ENCODE measurements at regions not wholly inside any gene's neighbourhood (a gene's known extent, or its start where the extent isn't known, plus 50 kb on each side); places are given as distances from the start of the nearest gene placed in this dataset.

DNA sequence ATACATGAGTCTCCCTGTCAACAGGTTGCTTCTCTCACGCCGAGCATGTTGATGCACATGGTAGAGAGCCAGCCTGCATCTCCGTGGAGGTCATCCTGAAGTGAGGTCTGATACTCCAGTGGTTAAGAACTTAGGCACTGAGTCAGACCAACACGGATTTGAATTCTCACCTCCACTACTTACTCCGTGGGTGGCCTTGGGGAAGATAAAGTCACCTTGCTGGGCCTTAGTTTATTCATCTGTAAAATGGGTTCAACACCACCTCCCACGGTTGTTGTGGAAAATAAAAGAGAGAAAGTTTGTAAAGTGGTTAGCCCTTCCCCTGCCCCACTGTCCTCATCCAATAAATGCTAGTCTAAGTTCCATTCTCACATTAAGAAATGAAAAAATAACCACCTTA lies 408.9 kb downstream of the MED13L start:
- no peak for TF ChIP-seq EZH2 (IDR thresholded peaks at IDR 0.05)
- TF ChIP-seq, protein P1, sequence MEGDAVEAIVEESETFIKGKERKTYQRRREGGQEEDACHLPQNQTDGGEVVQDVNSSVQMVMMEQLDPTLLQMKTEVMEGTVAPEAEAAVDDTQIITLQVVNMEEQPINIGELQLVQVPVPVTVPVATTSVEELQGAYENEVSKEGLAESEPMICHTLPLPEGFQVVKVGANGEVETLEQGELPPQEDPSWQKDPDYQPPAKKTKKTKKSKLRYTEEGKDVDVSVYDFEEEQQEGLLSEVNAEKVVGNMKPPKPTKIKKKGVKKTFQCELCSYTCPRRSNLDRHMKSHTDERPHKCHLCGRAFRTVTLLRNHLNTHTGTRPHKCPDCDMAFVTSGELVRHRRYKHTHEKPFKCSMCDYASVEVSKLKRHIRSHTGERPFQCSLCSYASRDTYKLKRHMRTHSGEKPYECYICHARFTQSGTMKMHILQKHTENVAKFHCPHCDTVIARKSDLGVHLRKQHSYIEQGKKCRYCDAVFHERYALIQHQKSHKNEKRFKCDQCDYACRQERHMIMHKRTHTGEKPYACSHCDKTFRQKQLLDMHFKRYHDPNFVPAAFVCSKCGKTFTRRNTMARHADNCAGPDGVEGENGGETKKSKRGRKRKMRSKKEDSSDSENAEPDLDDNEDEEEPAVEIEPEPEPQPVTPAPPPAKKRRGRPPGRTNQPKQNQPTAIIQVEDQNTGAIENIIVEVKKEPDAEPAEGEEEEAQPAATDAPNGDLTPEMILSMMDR (IDR thresholded peaks at IDR 0.05), result no peak
